Stomach (tissue), 8 donors: ENCODE measurements at regions not wholly inside any gene's neighbourhood (a gene's known extent, or its start where the extent isn't known, plus 50 kb on each side); places are given as distances from the start of the nearest gene placed in this dataset.
A peak's percentile ranks its signal among the peaks of the same experiment; 100 is the strongest.

ENCODE experiments used
- DNase-seq, 2 donors: peaks; one replicate each; pipeline versions ENCODE4 v3.0.0 to v3.0.0-alpha.2; 2013 to 2019
- H3K27ac ChIP-seq, 5 donors: fragments of 200-600 bp in 4 of 5; sonication (generic) in 4 of 5; one replicate each; pipeline ENCODE4 v1.5.1; 2013 to 2019; ENCODE audit warnings: mild to moderate bottlenecking in 1 of 5, moderate library complexity in 1 of 5
- H3K27me3 ChIP-seq, 3 donors: fragments of 200-600 bp; sonication (generic); one replicate each; pipeline ENCODE4 v1.5.1; 2017 to 2019; ENCODE audit warnings: mixed run types in 1 of 3
- H3K36me3 ChIP-seq, 4 donors: fragments of 200-600 bp; sonication (generic); 1 replicate in 3 of 4; 2 replicates in 1 of 4; pipeline ENCODE4 v1.5.1; 2016 to 2019
- H3K4me1 ChIP-seq, 4 donors: fragments of 200-600 bp; sonication (generic); one replicate each; pipeline ENCODE4 v1.5.1; 2016 to 2019
- H3K4me3 ChIP-seq, 4 donors: fragments of 200-600 bp; sonication (generic) in 3 of 4; one replicate each; pipeline ENCODE4 v1.5.1; 2016 to 2019; ENCODE audit warnings: mild to moderate bottlenecking in 1 of 4
- H3K9me3 ChIP-seq, 4 donors: fragments of 200-600 bp; sonication (generic); one replicate each; pipeline ENCODE4 v1.5.1; 2016 to 2019
- CTCF ChIP-seq, 7 experiments: fragments of 450-650 bp in 4 of 7; fragments of 200-600 bp in 3 of 7; sonication (generic) in 3 of 7; IDR thresholded peaks; one replicate each; pipeline ENCODE4 v1.5.1; 2016 to 2019; ENCODE audit warnings: antibody characterized with exemption in 7 of 7, control low read depth in 2 of 7, mild to moderate bottlenecking in 1 of 7
- EP300 ChIP-seq: sonication (generic); formaldehyde crosslinking; IDR thresholded peaks from one replicate; pipeline ENCODE4 v1.6.1; 2017; ENCODE audit warnings: antibody characterized with exemption
- POLR2A ChIP-seq, 4 donors: fragments of 450-650 bp; IDR thresholded peaks; one replicate each; pipeline ENCODE4 v1.6.1; 2016; ENCODE audit warnings: antibody characterized with exemption in 4 of 4, control low read depth in 2 of 4, mild to moderate bottlenecking in 1 of 4, moderate library complexity in 1 of 4
- POLR2AphosphoS5 ChIP-seq, 3 donors: sonication (generic); formaldehyde crosslinking; IDR thresholded peaks; one replicate each; pipeline ENCODE4 v1.6.1; 2016; ENCODE audit warnings: antibody characterized with exemption in 3 of 3
- WGBS, 5 donors: extraction: QIAGEN DNeasy Blood & Tissue Kit in 3 of 5; methylation state at CpG; one replicate each; pipeline versions ENCODE4 v1.1.5 to v1.1.7; 2013 to 2018; 5-methylcytosine and 5-hydroxymethylcytosine counted together
- intact Hi-C: fragments of 100-400 bp; cut with DNase I; formaldehyde crosslinking; loops from one replicate; pipeline ENCODE4 v1.15.1; 2023; ENCODE audit warnings: low total_unique reads
- donor health status: healthy with polysubstance abuse.
- donor health status: Bipolar disorder and iron deficiency.
- donor health status: healthy.

GRCh38 chr11:106152013-106152412 lies 74.6 kb downstream of the AASDHPPT start:
- no peaks in the 10 kb centered on the region for H3K27me3 ChIP-seq
- peak; percentile 29 to 44 for DNase-seq
- H3K9me3 ChIP-seq, result peaks cover 0 to under 1% (median 0%) of the 10 kb centered on the region in 4 donors
- no peaks in the 10 kb centered on the region for H3K36me3 ChIP-seq
- no peak overlapping the region for H3K27ac ChIP-seq
- no peak overlapping the region for H3K4me3 ChIP-seq
- peaks cover 0 to 9% (median 4%) of the 10 kb centered on the region in 4 donors for H3K4me1 ChIP-seq
- intact Hi-C loops, result no loop called here
- TF ChIP-seq EP300 (no peak), POLR2AphosphoS5 (IDR thresholded peaks at IDR 0.05) (peak in 1 of 3 donors; percentile 10)
- whole genome bisulfite sequencing, 5 donors, result 5 to 37% (median 17%) methylated on average over 2 of the region's 2 CpGs

- Histone ChIP-seq H3K27ac (no peak overlapping the region), H3K9me3 (no peaks in the 10 kb centered on the region), H3K4me3 (no peak overlapping the region), H3K4me1 (peaks cover 0 to 9% (median 4%) of the 10 kb centered on the region in 4 donors), H3K27me3 (no peaks in the 10 kb centered on the region), H3K36me3 (no peaks in the 10 kb centered on the region)
- intact Hi-C loops, result no loop called here
- no peak for TF ChIP-seq POLR2AphosphoS5 (IDR thresholded peaks at IDR 0.05)
- TF ChIP-seq EP300, result no peak
- TF ChIP-seq POLR2A (IDR thresholded peaks at IDR 0.05), result no peak
- no peak for TF ChIP-seq CTCF (IDR thresholded peaks at IDR 0.05)
- DNase-seq, result no peak
- 0 to 5% (median 0%) methylated on average over 1 of the region's 1 CpG for WGBS, 5 donors
Measured at GRCh38 chr11:106152824-106153223, 75.4 kb downstream of the AASDHPPT start.

- peak in 1 of 3 donors; percentile 20 for TF ChIP-seq POLR2AphosphoS5 (IDR thresholded peaks at IDR 0.05)
- TF ChIP-seq CTCF (IDR thresholded peaks at IDR 0.05), result peak in 4 of 7 experiments; percentile 13 to 45 (median 26)
- no peak for TF ChIP-seq POLR2A (IDR thresholded peaks at IDR 0.05)
- no peak for TF ChIP-seq EP300
- Histone ChIP-seq H3K9me3 (no peaks in the 10 kb centered on the region), H3K27ac (no peak overlapping the region), H3K27me3 (no peaks in the 10 kb centered on the region), H3K36me3 (no peaks in the 10 kb centered on the region), H3K4me1 (peaks cover 0 to 9% (median 4%) of the 10 kb centered on the region in 4 donors), H3K4me3 (no peak overlapping the region)
- peak; percentile 34 to 87 for DNase-seq
- WGBS, 5 donors, result 19 to 23% (median 20%) methylated on average over 4 of the region's 4 CpGs
- intact Hi-C loops, result no loop called here
Measured at GRCh38 chr11:106156290-106156937, 79.0 kb downstream of the AASDHPPT start.

GRCh38 chr11:106158406-106158805 lies 80.9 kb downstream of the AASDHPPT start:
- intact Hi-C loops, result no loop called here
- Histone ChIP-seq H3K4me1 (peaks cover 0 to 9% (median 4%) of the 10 kb centered on the region in 4 donors), H3K27me3 (no peaks in the 10 kb centered on the region), H3K9me3 (no peaks in the 10 kb centered on the region), H3K36me3 (no peaks in the 10 kb centered on the region), H3K4me3 (no peak overlapping the region), H3K27ac (no peak overlapping the region)
- no peak for TF ChIP-seq CTCF (IDR thresholded peaks at IDR 0.05)
- TF ChIP-seq POLR2A (IDR thresholded peaks at IDR 0.05), result no peak
- no peak for TF ChIP-seq POLR2AphosphoS5 (IDR thresholded peaks at IDR 0.05)
- no peak for TF ChIP-seq EP300
- WGBS, 5 donors, result 30 to 50% (median 37%) methylated on average over 3 of the region's 3 CpGs
- DNase-seq, result no peak

- Histone ChIP-seq H3K36me3 (no peaks in the 10 kb centered on the region), H3K4me3 (no peak overlapping the region), H3K9me3 (no peaks in the 10 kb centered on the region), H3K4me1 (peaks cover 0 to 9% (median 4%) of the 10 kb centered on the region in 4 donors), H3K27me3 (no peaks in the 10 kb centered on the region), H3K27ac (no peak overlapping the region)
- TF ChIP-seq CTCF (IDR thresholded peaks at IDR 0.05), result no peak
- no peak for TF ChIP-seq EP300
- TF ChIP-seq POLR2AphosphoS5 (IDR thresholded peaks at IDR 0.05), result no peak
- TF ChIP-seq POLR2A (IDR thresholded peaks at IDR 0.05), result no peak
- intact Hi-C loops, result no loop called here
- no peak for DNase-seq
Measured at GRCh38 chr11:106159836-106160235, 82.4 kb downstream of the AASDHPPT start.
